HepG2 (cell line): ENCODE measurements at regions not wholly inside any gene's neighbourhood (a gene's known extent, or its start where the extent isn't known, plus 50 kb on each side); places are given as distances from the start of the nearest gene placed in this dataset.
A peak's percentile ranks its signal among the peaks of the same experiment; 100 is the strongest.

ENCODE experiments used
- ARID4A ChIP-seq: sonication (generic); formaldehyde crosslinking; IDR thresholded peaks from 2 replicates; pipeline ENCODE4 v1.5.0; 2020; ENCODE audit warnings: mild to moderate bottlenecking, missing genetic modification reagents, borderline replicate concordance
- CSRNP1 ChIP-seq: sonication (generic); formaldehyde crosslinking; IDR thresholded peaks from 2 replicates; pipeline ENCODE4 v1.8.1; 2023; ENCODE audit warnings: mild to moderate bottlenecking, missing genetic modification reagents
- HMG20A ChIP-seq: IDR thresholded peaks from 2 replicates; pipeline ENCODE4 v1.6.1; 2016; ENCODE audit warnings: borderline replicate concordance
- SAFB2 ChIP-seq: sonication (generic); formaldehyde crosslinking; IDR thresholded peaks from 2 replicates; pipeline ENCODE4 v1.5.1; 2020; ENCODE audit warnings: missing genetic modification reagents, low read depth, mild to moderate bottlenecking, borderline replicate concordance
- ZBTB1 ChIP-seq: sonication (generic); formaldehyde crosslinking; IDR thresholded peaks from 2 replicates; pipeline ENCODE4 v1.4.0; 2020; ENCODE audit warnings: missing genetic modification reagents, borderline replicate concordance
- ZBTB10 ChIP-seq: sonication (generic); formaldehyde crosslinking; IDR thresholded peaks from 2 replicates; pipeline ENCODE4 v1.4.0; 2020; ENCODE audit warnings: missing genetic modification reagents, borderline replicate concordance
- ZNF124 ChIP-seq: sonication (generic); formaldehyde crosslinking; IDR thresholded peaks from 2 replicates; pipeline ENCODE4 v1.4.0; 2020; ENCODE audit warnings: missing genetic modification reagents
- ZNF253 ChIP-seq: sonication (generic); formaldehyde crosslinking; IDR thresholded peaks from 2 replicates; pipeline ENCODE4 v1.8.0; 2022; ENCODE audit warnings: mild to moderate bottlenecking, missing genetic modification reagents, borderline replicate concordance
- ZNF891 ChIP-seq: sonication (generic); formaldehyde crosslinking; IDR thresholded peaks from 2 replicates; pipeline ENCODE4 v1.5.0; 2020; ENCODE audit warnings: mild to moderate bottlenecking, missing genetic modification reagents
- TF ChIP-seq, protein P1 (sequence below): sonication (generic); formaldehyde crosslinking; IDR thresholded peaks from 2 replicates; pipeline ENCODE4 v1.5.0; 2020; ENCODE audit warnings: mild to moderate bottlenecking, missing genetic modification reagents
- TF ChIP-seq, protein P2 (sequence below): sonication (generic); formaldehyde crosslinking; IDR thresholded peaks from 2 replicates; pipeline ENCODE4 v1.5.0; 2020; ENCODE audit warnings: mild to moderate bottlenecking, missing genetic modification reagents
- TF ChIP-seq, protein P3 (sequence below): IDR thresholded peaks from 2 replicates; pipeline ENCODE4 v1.6.1; 2012; ENCODE audit warnings: inconsistent platforms

GRCh38 chr2:16093639-16094529 lies 153.5 kb downstream of the MYCN start (continued):
- TF ChIP-seq, protein P1, sequence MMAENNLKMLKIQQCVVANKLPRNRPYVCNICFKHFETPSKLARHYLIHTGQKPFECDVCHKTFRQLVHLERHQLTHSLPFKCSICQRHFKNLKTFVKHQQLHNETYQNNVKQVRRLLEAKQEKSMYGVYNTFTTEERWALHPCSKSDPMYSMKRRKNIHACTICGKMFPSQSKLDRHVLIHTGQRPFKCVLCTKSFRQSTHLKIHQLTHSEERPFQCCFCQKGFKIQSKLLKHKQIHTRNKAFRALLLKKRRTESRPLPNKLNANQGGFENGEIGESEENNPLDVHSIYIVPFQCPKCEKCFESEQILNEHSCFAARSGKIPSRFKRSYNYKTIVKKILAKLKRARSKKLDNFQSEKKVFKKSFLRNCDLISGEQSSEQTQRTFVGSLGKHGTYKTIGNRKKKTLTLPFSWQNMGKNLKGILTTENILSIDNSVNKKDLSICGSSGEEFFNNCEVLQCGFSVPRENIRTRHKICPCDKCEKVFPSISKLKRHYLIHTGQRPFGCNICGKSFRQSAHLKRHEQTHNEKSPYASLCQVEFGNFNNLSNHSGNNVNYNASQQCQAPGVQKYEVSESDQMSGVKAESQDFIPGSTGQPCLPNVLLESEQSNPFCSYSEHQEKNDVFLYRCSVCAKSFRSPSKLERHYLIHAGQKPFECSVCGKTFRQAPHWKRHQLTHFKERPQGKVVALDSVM (CRISPR knock-in tag): no peak
- TF ChIP-seq CSRNP1: no peak
- TF ChIP-seq, protein P2, sequence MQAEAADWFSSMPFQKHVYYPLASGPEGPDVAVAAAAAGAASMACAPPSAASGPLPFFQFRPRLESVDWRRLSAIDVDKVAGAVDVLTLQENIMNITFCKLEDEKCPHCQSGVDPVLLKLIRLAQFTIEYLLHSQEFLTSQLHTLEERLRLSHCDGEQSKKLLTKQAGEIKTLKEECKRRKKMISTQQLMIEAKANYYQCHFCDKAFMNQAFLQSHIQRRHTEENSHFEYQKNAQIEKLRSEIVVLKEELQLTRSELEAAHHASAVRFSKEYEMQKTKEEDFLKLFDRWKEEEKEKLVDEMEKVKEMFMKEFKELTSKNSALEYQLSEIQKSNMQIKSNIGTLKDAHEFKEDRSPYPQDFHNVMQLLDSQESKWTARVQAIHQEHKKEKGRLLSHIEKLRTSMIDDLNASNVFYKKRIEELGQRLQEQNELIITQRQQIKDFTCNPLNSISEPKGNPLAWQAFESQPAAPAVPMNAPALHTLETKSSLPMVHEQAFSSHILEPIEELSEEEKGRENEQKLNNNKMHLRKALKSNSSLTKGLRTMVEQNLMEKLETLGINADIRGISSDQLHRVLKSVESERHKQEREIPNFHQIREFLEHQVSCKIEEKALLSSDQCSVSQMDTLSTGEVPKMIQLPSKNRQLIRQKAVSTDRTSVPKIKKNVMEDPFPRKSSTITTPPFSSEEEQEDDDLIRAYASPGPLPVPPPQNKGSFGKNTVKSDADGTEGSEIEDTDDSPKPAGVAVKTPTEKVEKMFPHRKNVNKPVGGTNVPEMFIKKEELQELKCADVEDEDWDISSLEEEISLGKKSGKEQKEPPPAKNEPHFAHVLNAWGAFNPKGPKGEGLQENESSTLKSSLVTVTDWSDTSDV (CRISPR knock-in tag): no peak
- no peak for TF ChIP-seq ZBTB10 (CRISPR knock-in tag)
- TF ChIP-seq SAFB2 (CRISPR knock-in tag): no peak
- TF ChIP-seq ARID4A (CRISPR knock-in tag): no peak; the same call in 1 of the 2 replicates
- TF ChIP-seq ZNF253 (CRISPR knock-in tag): no peak
- peak; percentile 17; the same call in 1 of the 2 replicates for TF ChIP-seq HMG20A
- TF ChIP-seq, protein P3, sequence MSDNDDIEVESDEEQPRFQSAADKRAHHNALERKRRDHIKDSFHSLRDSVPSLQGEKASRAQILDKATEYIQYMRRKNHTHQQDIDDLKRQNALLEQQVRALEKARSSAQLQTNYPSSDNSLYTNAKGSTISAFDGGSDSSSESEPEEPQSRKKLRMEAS: peak; percentile 54; the same call in 1 of the 2 replicates
- no peak for TF ChIP-seq ZNF124
- TF ChIP-seq ZNF891 (CRISPR knock-in tag): no peak
- TF ChIP-seq ZBTB1 (CRISPR knock-in tag): no peak
